Upper lobe of left lung (tissue), 6 donors: ENCODE measurements at regions not wholly inside any gene's neighbourhood (a gene's known extent, or its start where the extent isn't known, plus 50 kb on each side); places are given as distances from the start of the nearest gene placed in this dataset.

ENCODE experiments used
- ATAC-seq, 2 donors: fragments of 200-7000 bp; cut with Tn5 transposase; one replicate each; pipeline ENCODE4 v1.9.1; 2022; ENCODE audit warnings: mild to moderate bottlenecking in 2 of 2, moderate library complexity in 2 of 2; ENCODE audit not compliant: low FRiP score in 2 of 2
- DNase-seq, 2 donors: peaks; one replicate each; pipeline ENCODE4 v3.0.0-alpha.2; 2019 to 2020
- H3K27ac ChIP-seq, 4 donors: fragments of 200-600 bp; sonication (generic); one replicate each; pipeline ENCODE4 v1.5.1; 2016 to 2019
- H3K27me3 ChIP-seq, 4 donors: fragments of 200-600 bp; sonication (generic); one replicate each; pipeline ENCODE4 v1.5.1; 2017 to 2019
- H3K36me3 ChIP-seq, 4 donors: fragments of 200-600 bp; sonication (generic); one replicate each; pipeline ENCODE4 v1.5.1; 2016 to 2019
- H3K4me1 ChIP-seq, 4 donors: fragments of 200-600 bp; sonication (generic); one replicate each; pipeline ENCODE4 v1.5.1; 2018 to 2019
- H3K4me3 ChIP-seq, 4 donors: fragments of 200-600 bp; sonication (generic); one replicate each; pipeline ENCODE4 v1.5.1; 2017 to 2019; ENCODE audit warnings: mild to moderate bottlenecking in 2 of 4, moderate library complexity in 1 of 4
- H3K9me3 ChIP-seq, 4 donors: fragments of 200-600 bp; sonication (generic); one replicate each; pipeline ENCODE4 v1.5.1; 2018 to 2019
- EP300 ChIP-seq, 4 donors: sonication (generic); formaldehyde crosslinking; IDR thresholded peaks; one replicate each; pipeline ENCODE4 v1.5.1; 2017; ENCODE audit warnings: antibody characterized with exemption in 4 of 4, control low read depth in 2 of 4
- POLR2A ChIP-seq, 4 donors: fragments of 450-650 bp; IDR thresholded peaks; one replicate each; pipeline ENCODE4 v1.5.1; 2016 to 2017; ENCODE audit warnings: antibody characterized with exemption in 4 of 4, mild to moderate bottlenecking in 2 of 4
- POLR2AphosphoS5 ChIP-seq, 2 donors: sonication (generic); formaldehyde crosslinking; IDR thresholded peaks; one replicate each; pipeline ENCODE4 v1.5.1; 2017; ENCODE audit warnings: antibody characterized with exemption in 2 of 2
- WGBS, 2 donors: methylation state at CpG; one replicate each; pipeline ENCODE4 v1.1.5; 2017 to 2018; 5-methylcytosine and 5-hydroxymethylcytosine counted together
- TF ChIP-seq, protein P1 (sequence below), 6 experiments: fragments of 450-650 bp in 4 of 6; fragments of 200-600 bp in 2 of 6; sonication (generic) in 2 of 6; IDR thresholded peaks; one replicate each; pipeline ENCODE4 v1.5.1; 2016 to 2019; ENCODE audit warnings: antibody characterized with exemption in 6 of 6
- donor health status: DM: no; HTN: no; CAD: no; lungs with moderate emphysema.
- donor health status: DM: no; HTN: yes; CAD: no; lungs with severe emphysema.

DNA sequence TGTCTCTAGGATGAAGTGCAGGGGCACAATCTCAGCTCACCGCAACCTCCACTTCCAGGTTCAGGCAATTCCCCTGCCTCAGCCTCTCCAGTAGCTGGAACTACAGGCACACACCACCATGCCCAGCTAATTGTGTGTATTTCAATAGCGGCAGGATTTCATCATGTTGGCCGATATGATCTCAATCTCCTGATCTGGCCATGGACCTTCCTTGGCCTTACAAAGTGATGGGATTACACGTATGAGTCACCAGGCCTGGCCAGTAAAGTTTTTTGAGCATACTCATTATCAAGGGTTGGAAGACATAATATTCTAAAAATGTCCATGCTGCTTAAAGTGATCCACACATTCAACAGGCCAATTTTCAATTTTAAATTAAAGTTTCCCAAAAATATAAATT, 914.4 kb upstream of the TSPY4 start:
- no peaks in the 10 kb centered on the region for H3K36me3 ChIP-seq
- H3K27ac ChIP-seq = no peak overlapping the region
- no peak for ATAC-seq
- H3K4me3 ChIP-seq = no peak overlapping the region
- H3K9me3 ChIP-seq = no peaks in the 10 kb centered on the region
- WGBS, 2 donors = 83% methylated on average over 4 of the region's 4 CpGs; no CpG with 5 or more reads in 1 of the 2 donors
- no peaks in the 10 kb centered on the region for H3K27me3 ChIP-seq
- no peak for TF ChIP-seq EP300 (IDR thresholded peaks at IDR 0.05)
- DNase-seq = no peak
- no peaks in the 10 kb centered on the region for H3K4me1 ChIP-seq

DNA sequence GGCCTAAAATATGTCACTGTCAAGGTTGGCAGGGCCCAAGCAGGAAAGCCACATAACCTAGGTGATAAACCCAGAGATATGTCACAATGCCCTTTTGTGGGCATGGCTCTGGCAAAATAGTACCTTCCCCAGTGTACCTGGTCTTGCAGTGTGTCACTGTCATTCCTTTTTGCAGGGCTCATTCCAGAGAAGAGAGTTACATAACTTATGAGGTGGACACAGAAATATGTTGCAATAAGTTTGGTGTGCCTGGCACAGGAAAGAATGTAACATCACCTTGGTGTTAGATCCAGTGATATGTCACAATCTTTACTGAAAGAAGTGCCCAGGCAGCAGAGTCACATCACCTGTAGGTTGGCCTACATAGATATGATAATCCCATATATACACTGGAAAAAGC, 910.8 kb upstream of the TSPY4 start:
- no peak for ATAC-seq
- no peak for TF ChIP-seq POLR2A (IDR thresholded peaks at IDR 0.05)
- H3K27me3 ChIP-seq = no peaks in the 10 kb centered on the region
- DNase-seq = no peak
- no peaks in the 10 kb centered on the region for H3K9me3 ChIP-seq
- no peaks in the 10 kb centered on the region for H3K4me1 ChIP-seq
- no peaks in the 10 kb centered on the region for H3K36me3 ChIP-seq
- H3K27ac ChIP-seq = no peak overlapping the region
- no peak overlapping the region for H3K4me3 ChIP-seq

DNA sequence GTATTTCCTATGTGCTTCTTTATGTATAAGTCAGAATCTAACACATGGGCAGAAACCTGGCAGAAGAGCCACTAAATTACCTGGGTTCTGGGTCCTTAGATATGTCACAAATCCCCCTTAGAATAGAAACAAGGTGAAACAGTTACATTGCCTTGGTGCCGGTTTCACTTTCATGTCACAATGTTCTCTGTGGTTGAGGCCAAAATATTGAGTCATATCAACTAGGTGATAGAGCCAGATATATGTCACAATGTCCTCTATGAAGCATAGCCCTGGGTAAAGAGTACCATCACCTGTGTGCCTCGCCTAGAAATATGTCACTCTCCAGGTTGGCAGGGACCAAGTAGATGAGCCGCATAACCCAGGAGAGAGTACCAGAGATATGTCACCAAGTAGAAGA, 899.8 kb upstream of the TSPY4 start:
- H3K4me3 ChIP-seq = no peak overlapping the region
- H3K27me3 ChIP-seq = no peaks in the 10 kb centered on the region
- DNase-seq = no peak
- WGBS, 2 donors = 77% methylated on average over 3 of the region's 3 CpGs; no CpG with 5 or more reads in 1 of the 2 donors
- TF ChIP-seq, protein P1, sequence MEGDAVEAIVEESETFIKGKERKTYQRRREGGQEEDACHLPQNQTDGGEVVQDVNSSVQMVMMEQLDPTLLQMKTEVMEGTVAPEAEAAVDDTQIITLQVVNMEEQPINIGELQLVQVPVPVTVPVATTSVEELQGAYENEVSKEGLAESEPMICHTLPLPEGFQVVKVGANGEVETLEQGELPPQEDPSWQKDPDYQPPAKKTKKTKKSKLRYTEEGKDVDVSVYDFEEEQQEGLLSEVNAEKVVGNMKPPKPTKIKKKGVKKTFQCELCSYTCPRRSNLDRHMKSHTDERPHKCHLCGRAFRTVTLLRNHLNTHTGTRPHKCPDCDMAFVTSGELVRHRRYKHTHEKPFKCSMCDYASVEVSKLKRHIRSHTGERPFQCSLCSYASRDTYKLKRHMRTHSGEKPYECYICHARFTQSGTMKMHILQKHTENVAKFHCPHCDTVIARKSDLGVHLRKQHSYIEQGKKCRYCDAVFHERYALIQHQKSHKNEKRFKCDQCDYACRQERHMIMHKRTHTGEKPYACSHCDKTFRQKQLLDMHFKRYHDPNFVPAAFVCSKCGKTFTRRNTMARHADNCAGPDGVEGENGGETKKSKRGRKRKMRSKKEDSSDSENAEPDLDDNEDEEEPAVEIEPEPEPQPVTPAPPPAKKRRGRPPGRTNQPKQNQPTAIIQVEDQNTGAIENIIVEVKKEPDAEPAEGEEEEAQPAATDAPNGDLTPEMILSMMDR (IDR thresholded peaks at IDR 0.05) = no peak
- TF ChIP-seq POLR2AphosphoS5 (IDR thresholded peaks at IDR 0.05) (no peak), POLR2A (IDR thresholded peaks at IDR 0.05) (no peak), EP300 (IDR thresholded peaks at IDR 0.05) (no peak)
- H3K36me3 ChIP-seq = no peaks in the 10 kb centered on the region
- ATAC-seq = no peak
- no peak overlapping the region for H3K27ac ChIP-seq
- no peaks in the 10 kb centered on the region for H3K9me3 ChIP-seq
- no peaks in the 10 kb centered on the region for H3K4me1 ChIP-seq

DNA sequence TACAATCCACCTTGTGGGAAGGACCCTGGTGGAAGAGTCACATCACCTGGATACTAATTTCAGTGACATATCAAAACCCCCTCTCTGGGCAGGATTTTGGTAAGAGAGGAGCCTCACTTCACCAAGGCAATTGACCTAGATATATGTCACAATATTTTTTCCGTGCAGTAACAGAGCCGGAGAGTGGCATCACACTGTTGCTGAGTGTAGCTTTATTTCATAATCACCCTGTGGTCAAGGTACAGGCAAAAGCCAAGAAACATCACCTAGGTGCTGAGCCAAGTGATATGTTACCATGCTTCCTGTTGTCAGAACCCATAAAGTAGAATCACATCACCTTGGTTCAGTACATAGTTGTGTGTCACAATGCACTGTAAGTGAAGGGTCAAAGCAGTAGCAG, 895.2 kb upstream of the TSPY4 start:
- H3K27me3 ChIP-seq = no peaks in the 10 kb centered on the region
- H3K27ac ChIP-seq = no peak overlapping the region
- ATAC-seq (no peak), DNase-seq (no peak)
- H3K4me3 ChIP-seq = no peak overlapping the region
- TF ChIP-seq EP300 (IDR thresholded peaks at IDR 0.05) (no peak), POLR2AphosphoS5 (IDR thresholded peaks at IDR 0.05) (no peak), POLR2A (IDR thresholded peaks at IDR 0.05) (no peak)
- TF ChIP-seq, protein P1 (IDR thresholded peaks at IDR 0.05) = no peak
- 100% methylated on average over 1 of the region's 2 CpGs; no CpG with 5 or more reads in 1 of the 2 donors for WGBS, 2 donors
- H3K4me1 ChIP-seq = no peaks in the 10 kb centered on the region
- H3K36me3 ChIP-seq = no peaks in the 10 kb centered on the region
- no peaks in the 10 kb centered on the region for H3K9me3 ChIP-seq

DNA sequence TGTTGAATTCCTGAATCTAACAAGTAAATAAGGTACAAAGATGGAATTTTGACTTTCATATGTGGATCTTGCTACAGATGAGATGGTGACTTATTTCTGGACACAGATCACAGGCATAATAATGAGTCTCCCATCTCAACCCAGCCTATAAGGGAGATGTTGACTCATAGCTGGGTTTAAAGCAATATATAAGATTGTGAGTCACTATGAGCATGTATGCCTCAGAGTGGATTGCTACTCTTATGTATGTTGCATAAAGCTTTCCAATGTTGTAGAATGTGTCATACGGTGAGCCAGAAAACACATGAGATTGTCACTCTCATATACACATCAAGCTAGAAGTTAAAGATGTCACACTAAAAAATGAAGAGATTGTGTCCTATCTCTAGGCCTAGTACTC, 884.3 kb upstream of the TSPY4 start:
- H3K27ac ChIP-seq = no peak overlapping the region
- 100% methylated on average over 1 of the region's 1 CpG; no CpG with 5 or more reads in 1 of the 2 donors for WGBS, 2 donors
- H3K27me3 ChIP-seq = no peaks in the 10 kb centered on the region
- DNase-seq (no peak), ATAC-seq (no peak)
- TF ChIP-seq, protein P1 (IDR thresholded peaks at IDR 0.05) = no peak
- no peak for TF ChIP-seq POLR2AphosphoS5 (IDR thresholded peaks at IDR 0.05)
- no peak for TF ChIP-seq EP300 (IDR thresholded peaks at IDR 0.05)
- TF ChIP-seq POLR2A (IDR thresholded peaks at IDR 0.05) = no peak
- no peak overlapping the region for H3K4me3 ChIP-seq
- H3K4me1 ChIP-seq = no peaks in the 10 kb centered on the region
- H3K9me3 ChIP-seq = no peaks in the 10 kb centered on the region
- no peaks in the 10 kb centered on the region for H3K36me3 ChIP-seq

DNA sequence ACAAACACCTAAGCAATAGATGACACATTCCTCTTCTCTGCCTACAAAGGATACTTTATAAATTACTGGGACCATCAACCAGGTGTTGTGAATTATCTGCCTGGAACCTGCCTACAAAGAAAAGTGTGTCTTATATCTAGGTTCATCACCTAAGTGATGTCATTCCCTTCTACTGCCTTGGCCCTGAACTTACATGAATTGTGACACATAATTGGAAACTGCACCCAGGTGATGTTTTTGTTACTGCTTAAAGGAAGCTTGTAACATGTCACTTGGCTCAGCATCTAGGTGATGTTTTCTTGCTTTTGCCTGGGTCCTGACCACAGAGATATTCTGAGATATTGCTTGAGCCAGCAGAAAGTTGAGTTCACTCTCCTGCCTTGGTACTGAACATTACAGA, 870.5 kb upstream of the TSPY4 start:
- TF ChIP-seq POLR2A (IDR thresholded peaks at IDR 0.05) = no peak
- TF ChIP-seq, protein P1 (IDR thresholded peaks at IDR 0.05) = no peak
- TF ChIP-seq EP300 (IDR thresholded peaks at IDR 0.05) = no peak
- no peak for TF ChIP-seq POLR2AphosphoS5 (IDR thresholded peaks at IDR 0.05)
- Histone ChIP-seq H3K36me3 (no peaks in the 10 kb centered on the region), H3K4me3 (no peak overlapping the region), H3K9me3 (no peaks in the 10 kb centered on the region), H3K27me3 (no peaks in the 10 kb centered on the region), H3K4me1 (no peaks in the 10 kb centered on the region), H3K27ac (no peak overlapping the region)
- DNase-seq (no peak), ATAC-seq (no peak)
